ENCODE measurements at regions not wholly inside any gene's neighbourhood (a gene's known extent, or its start where the extent isn't known, plus 50 kb on each side); places are given as distances from the start of the nearest gene placed in this dataset.

GRCh38 chr6:1257778-1258177 lies 54.1 kb upstream of the FOXQ1 start:
- no peak for DNase-seq (ENCODE audit: low read depth, low spot score)

GRCh38 chr6:1256435-1257008 lies 55.4 kb upstream of the FOXQ1 start:
- no peak overlapping the region for H3K27ac ChIP-seq
- no peak for DNase-seq (ENCODE audit: low read depth, low spot score)

More at GRCh38 chr6:1257778-1258177, 54.1 kb upstream of the FOXQ1 start:
- H3K27ac ChIP-seq: no peak overlapping the region

- H3K27ac ChIP-seq: no peak overlapping the region
- no peak for DNase-seq (ENCODE audit: low read depth, low spot score)
Measured at GRCh38 chr6:1255636-1256365, 56.1 kb upstream of the FOXQ1 start.

- DNase-seq (ENCODE audit: low read depth, low spot score): no peak
- H3K27ac ChIP-seq: no peak overlapping the region
Measured at GRCh38 chr6:1254326-1254725, 57.6 kb upstream of the FOXQ1 start.

- H3K27ac ChIP-seq: no peak overlapping the region
- DNase-seq (ENCODE audit: low read depth, low spot score): no peak
Measured at GRCh38 chr6:1253816-1254215, 58.1 kb upstream of the FOXQ1 start.

- DNase-seq (ENCODE audit: low read depth, low spot score): no peak
Measured at GRCh38 chr6:1251198-1252155, 60.4 kb upstream of the FOXQ1 start.

GRCh38 chr6:1250489-1251197 lies 61.3 kb upstream of the FOXQ1 start:
- no peak for DNase-seq (ENCODE audit: low read depth, low spot score)
- no peak overlapping the region for H3K27ac ChIP-seq

More at GRCh38 chr6:1251198-1252155, 60.4 kb upstream of the FOXQ1 start:
- H3K27ac ChIP-seq: no peak overlapping the region

- H3K27ac ChIP-seq: no peak overlapping the region
- DNase-seq (ENCODE audit: low read depth, low spot score): no peak
Measured at GRCh38 chr6:1247894-1248293, 64.0 kb upstream of the FOXQ1 start.

- no peak for DNase-seq (ENCODE audit: low read depth, low spot score)
- H3K27ac ChIP-seq: no peak overlapping the region
Measured at GRCh38 chr6:1247056-1247455, 64.8 kb upstream of the FOXQ1 start.

- DNase-seq (ENCODE audit: low read depth, low spot score): no peak
Measured at GRCh38 chr6:1244941-1245340, 67.0 kb upstream of the FOXQ1 start.

GRCh38 chr6:1244278-1244677 lies 67.6 kb upstream of the FOXQ1 start:
- no peak overlapping the region for H3K27ac ChIP-seq
- no peak for DNase-seq (ENCODE audit: low read depth, low spot score)

More at GRCh38 chr6:1244941-1245340, 67.0 kb upstream of the FOXQ1 start:
- no peak overlapping the region for H3K27ac ChIP-seq

GRCh38 chr6:1242446-1242845 lies 69.5 kb upstream of the FOXQ1 start:
- DNase-seq (ENCODE audit: low read depth, low spot score): no peak
- no peak overlapping the region for H3K27ac ChIP-seq

- no peak for DNase-seq (ENCODE audit: low read depth, low spot score)
- no peak overlapping the region for H3K27ac ChIP-seq
Measured at GRCh38 chr6:1242021-1242420, 69.9 kb upstream of the FOXQ1 start.

GRCh38 chr6:1240766-1241318 lies 71.1 kb upstream of the FOXQ1 start:
- DNase-seq (ENCODE audit: low read depth, low spot score): peak; percentile 33
- peak overlapping the region; percentile 20 for H3K27ac ChIP-seq

GRCh38 chr6:1239805-1240204 lies 72.1 kb upstream of the FOXQ1 start:
- DNase-seq (ENCODE audit: low read depth, low spot score): no peak
- H3K27ac ChIP-seq: no peak overlapping the region

GRCh38 chr6:1238040-1238439 lies 73.9 kb upstream of the FOXQ1 start:
- no peak for DNase-seq (ENCODE audit: low read depth, low spot score)
- no peak overlapping the region for H3K27ac ChIP-seq

GRCh38 chr6:1237636-1238035 lies 74.3 kb upstream of the FOXQ1 start:
- H3K27ac ChIP-seq: no peak overlapping the region
- no peak for DNase-seq (ENCODE audit: low read depth, low spot score)

GRCh38 chr6:1235825-1236224 lies 76.1 kb upstream of the FOXQ1 start:
- no peak overlapping the region for H3K27ac ChIP-seq
- DNase-seq (ENCODE audit: low read depth, low spot score): no peak

- no peak overlapping the region for H3K27ac ChIP-seq
- no peak for DNase-seq (ENCODE audit: low read depth, low spot score)
Measured at GRCh38 chr6:1233924-1234323, 78.0 kb upstream of the FOXQ1 start.

- no peak overlapping the region for H3K27ac ChIP-seq
- DNase-seq (ENCODE audit: low read depth, low spot score): no peak
Measured at GRCh38 chr6:1232578-1232977, 79.3 kb upstream of the FOXQ1 start.
